ENCODE measurements at regions not wholly inside any gene's neighbourhood (a gene's known extent, or its start where the extent isn't known, plus 50 kb on each side); places are given as distances from the start of the nearest gene placed in this dataset.

DNA sequence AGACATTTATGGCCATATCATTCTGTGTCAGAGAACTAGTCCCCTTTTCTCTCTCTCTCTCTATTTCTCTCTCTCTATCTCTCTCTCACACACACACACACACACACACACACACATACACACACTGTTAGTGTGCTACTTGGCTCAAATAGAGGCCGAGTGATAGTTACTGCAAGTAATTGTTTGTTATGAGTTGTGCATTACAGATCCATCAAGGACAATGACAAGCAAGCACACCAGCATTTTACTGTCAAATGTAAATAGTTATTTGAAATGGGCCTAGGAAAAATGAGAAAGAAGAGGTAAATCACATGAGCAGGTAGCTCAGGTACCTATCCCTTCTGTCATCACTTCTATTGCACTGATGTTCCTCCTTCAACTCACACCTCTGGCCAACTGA is 122.4 kb upstream of the CDH7 start:
- TF ChIP-seq, protein P1, sequence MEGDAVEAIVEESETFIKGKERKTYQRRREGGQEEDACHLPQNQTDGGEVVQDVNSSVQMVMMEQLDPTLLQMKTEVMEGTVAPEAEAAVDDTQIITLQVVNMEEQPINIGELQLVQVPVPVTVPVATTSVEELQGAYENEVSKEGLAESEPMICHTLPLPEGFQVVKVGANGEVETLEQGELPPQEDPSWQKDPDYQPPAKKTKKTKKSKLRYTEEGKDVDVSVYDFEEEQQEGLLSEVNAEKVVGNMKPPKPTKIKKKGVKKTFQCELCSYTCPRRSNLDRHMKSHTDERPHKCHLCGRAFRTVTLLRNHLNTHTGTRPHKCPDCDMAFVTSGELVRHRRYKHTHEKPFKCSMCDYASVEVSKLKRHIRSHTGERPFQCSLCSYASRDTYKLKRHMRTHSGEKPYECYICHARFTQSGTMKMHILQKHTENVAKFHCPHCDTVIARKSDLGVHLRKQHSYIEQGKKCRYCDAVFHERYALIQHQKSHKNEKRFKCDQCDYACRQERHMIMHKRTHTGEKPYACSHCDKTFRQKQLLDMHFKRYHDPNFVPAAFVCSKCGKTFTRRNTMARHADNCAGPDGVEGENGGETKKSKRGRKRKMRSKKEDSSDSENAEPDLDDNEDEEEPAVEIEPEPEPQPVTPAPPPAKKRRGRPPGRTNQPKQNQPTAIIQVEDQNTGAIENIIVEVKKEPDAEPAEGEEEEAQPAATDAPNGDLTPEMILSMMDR (IDR thresholded peaks at IDR 0.05), result no peak
- TF ChIP-seq POLR2A (IDR thresholded peaks at IDR 0.05), result no peak

All from adrenal gland (tissue), 5 donors.